SK-N-SH treated with all-trans-retinoic acid at 6 μM for 48 hours (cell line): ENCODE measurements at regions not wholly inside any gene's neighbourhood (a gene's known extent, or its start where the extent isn't known, plus 50 kb on each side); places are given as distances from the start of the nearest gene placed in this dataset.

Experiments used
- ATAC-seq: fragments of 200-7000 bp; cut with Tn5 transposase; 3 replicates; pipeline ENCODE4 v1.9.1; 2020; ENCODE audit warnings: mild to moderate bottlenecking, moderate library complexity
- ARNTL ChIP-seq: fragments of 450-650 bp; formaldehyde crosslinking; IDR thresholded peaks from 2 replicates; pipeline ENCODE4 v1.5.0; 2020; ENCODE audit warnings: low read depth, mild to moderate bottlenecking, moderate library complexity, borderline replicate concordance
- BACH2 ChIP-seq: fragments of 250-450 bp; sonication (Bioruptor Pico); IDR thresholded peaks from 2 replicates; pipeline ENCODE4 v1.9.0; 2021; ENCODE audit warnings: mild to moderate bottlenecking, borderline replicate concordance
- ESRRG ChIP-seq: fragments of 250-450 bp; sonication (Bioruptor Pico); IDR thresholded peaks from 2 replicates; pipeline ENCODE4 v1.6.1; 2021; ENCODE audit warnings: mild to moderate bottlenecking
- GLIS3 ChIP-seq: fragments of 250-450 bp; sonication (Bioruptor Pico); IDR thresholded peaks from 2 replicates; pipeline ENCODE4 v1.5.0; 2020; ENCODE audit warnings: mild to moderate bottlenecking, moderate library complexity
- OSR1 ChIP-seq: fragments of 250-450 bp; sonication (Bioruptor Pico); IDR thresholded peaks from 2 replicates; pipeline ENCODE4 v1.8.0; 2022; ENCODE audit warnings: moderate library complexity, mild to moderate bottlenecking, inconsistent platforms
- PPARA ChIP-seq: fragments of 250-450 bp; sonication (Bioruptor Pico); IDR thresholded peaks from 2 replicates; pipeline ENCODE4 v1.5.0; 2020; ENCODE audit warnings: mild to moderate bottlenecking, borderline replicate concordance
- RARB ChIP-seq: fragments of 250-450 bp; sonication (Bioruptor Pico); IDR thresholded peaks from 2 replicates; pipeline ENCODE4 v1.8.0; 2021; ENCODE audit warnings: mild to moderate bottlenecking, moderate library complexity
- SNAI2 ChIP-seq: fragments of 250-450 bp; sonication (Bioruptor Pico); IDR thresholded peaks from 2 replicates; pipeline ENCODE4 v1.5.0; 2020; ENCODE audit warnings: mild to moderate bottlenecking, moderate library complexity
- TCF4 ChIP-seq: fragments of 250-450 bp; sonication (Bioruptor Pico); IDR thresholded peaks from 2 replicates; pipeline ENCODE4 v1.8.0; 2021; ENCODE audit warnings: mild to moderate bottlenecking, moderate library complexity, borderline replicate concordance
- TOX ChIP-seq: fragments of 250-450 bp; sonication (Bioruptor Pico); IDR thresholded peaks from 2 replicates; pipeline ENCODE4 v1.8.0; 2021; ENCODE audit warnings: mild to moderate bottlenecking, moderate library complexity, borderline replicate concordance
- ZC3H10 ChIP-seq: fragments of 250-450 bp; sonication (Bioruptor Pico); IDR thresholded peaks from 2 replicates; pipeline ENCODE4 v1.5.1; 2021; ENCODE audit warnings: mild to moderate bottlenecking, moderate library complexity
- ZFP30 ChIP-seq: fragments of 450-650 bp; formaldehyde crosslinking; IDR thresholded peaks from 2 replicates; pipeline ENCODE4 v1.5.0; 2022; ENCODE audit warnings: mild to moderate bottlenecking, moderate library complexity
- ZNF70 ChIP-seq: fragments of 450-650 bp; formaldehyde crosslinking; IDR thresholded peaks from 2 replicates; pipeline ENCODE4 v1.5.0; 2020; ENCODE audit warnings: mild to moderate bottlenecking, moderate library complexity
- ZNF8 ChIP-seq: fragments of 450-650 bp; formaldehyde crosslinking; IDR thresholded peaks from 2 replicates; pipeline ENCODE4 v1.5.0; 2020; ENCODE audit warnings: mild to moderate bottlenecking, moderate library complexity
- TF ChIP-seq, protein P1 (sequence below): fragments of 250-450 bp; sonication (Bioruptor Pico); IDR thresholded peaks from 2 replicates; pipeline ENCODE4 v1.8.0; 2020; ENCODE audit warnings: mild to moderate bottlenecking, moderate library complexity, borderline replicate concordance
- TF ChIP-seq, protein P2 (sequence below): fragments of 250-450 bp; sonication (Bioruptor Pico); IDR thresholded peaks from 2 replicates; pipeline ENCODE4 v1.5.1; 2020; ENCODE audit warnings: low read depth, mild to moderate bottlenecking, moderate library complexity
- TF ChIP-seq, protein P3 (sequence below): fragments of 250-450 bp; sonication (Bioruptor Pico); IDR thresholded peaks from 2 replicates; pipeline ENCODE4 v1.5.0; 2020; ENCODE audit warnings: mild to moderate bottlenecking, moderate library complexity
- TF ChIP-seq, protein P4 (sequence below): fragments of 250-450 bp; sonication (Bioruptor Pico); IDR thresholded peaks from 2 replicates; pipeline ENCODE4 v1.8.0; 2021; ENCODE audit warnings: low read depth, mild to moderate bottlenecking, moderate library complexity, borderline replicate concordance
- TF ChIP-seq, protein P5 (sequence below): fragments of 250-450 bp; sonication (Bioruptor Pico); IDR thresholded peaks from 2 replicates; pipeline ENCODE4 v1.5.1; 2021; ENCODE audit warnings: mild to moderate bottlenecking, moderate library complexity

DNA sequence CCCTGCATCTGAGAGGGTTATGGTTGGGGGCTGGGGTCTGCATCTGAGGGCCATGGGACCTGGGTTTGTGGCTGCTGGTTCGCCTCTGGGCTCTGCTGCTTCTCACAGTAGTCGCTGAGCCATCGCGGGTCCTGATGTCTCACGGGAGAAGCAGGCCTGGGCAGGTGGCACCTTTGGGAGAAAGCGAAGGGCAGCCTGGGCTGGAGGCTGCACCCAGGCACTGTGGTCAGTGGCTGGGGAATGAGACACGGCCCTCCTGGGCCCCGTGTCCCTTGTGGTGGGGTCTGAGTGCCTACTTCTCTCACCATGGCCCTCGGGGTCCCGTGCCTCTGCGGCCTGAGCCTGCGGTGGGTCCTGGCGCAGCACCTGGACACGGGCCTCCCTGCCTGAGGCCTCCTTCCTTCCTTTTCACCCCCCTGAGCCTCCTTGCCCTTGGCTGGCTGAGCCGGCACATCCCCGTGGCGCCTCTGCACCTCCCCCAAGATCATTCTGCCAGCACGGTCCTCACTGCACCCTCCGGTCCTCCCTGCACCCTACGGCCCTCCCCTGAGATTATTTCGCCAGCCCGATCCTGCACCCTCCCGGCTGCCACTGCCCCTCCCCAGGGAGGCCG, 206.0 kb downstream of the ERMARD start:
- no peak for ATAC-seq
- TF ChIP-seq GLIS3 (no peak), PPARA (CRISPR knock-in tag) (no peak), ESRRG (CRISPR knock-in tag) (no peak), ARNTL (no peak), ZNF8 (CRISPR knock-in tag) (no peak), TOX (CRISPR knock-in tag) (no peak), ZC3H10 (no peak), OSR1 (no peak), ZFP30 (CRISPR knock-in tag) (no peak), BACH2 (CRISPR knock-in tag) (no peak), TCF4 (no peak)
- TF ChIP-seq, protein P1, sequence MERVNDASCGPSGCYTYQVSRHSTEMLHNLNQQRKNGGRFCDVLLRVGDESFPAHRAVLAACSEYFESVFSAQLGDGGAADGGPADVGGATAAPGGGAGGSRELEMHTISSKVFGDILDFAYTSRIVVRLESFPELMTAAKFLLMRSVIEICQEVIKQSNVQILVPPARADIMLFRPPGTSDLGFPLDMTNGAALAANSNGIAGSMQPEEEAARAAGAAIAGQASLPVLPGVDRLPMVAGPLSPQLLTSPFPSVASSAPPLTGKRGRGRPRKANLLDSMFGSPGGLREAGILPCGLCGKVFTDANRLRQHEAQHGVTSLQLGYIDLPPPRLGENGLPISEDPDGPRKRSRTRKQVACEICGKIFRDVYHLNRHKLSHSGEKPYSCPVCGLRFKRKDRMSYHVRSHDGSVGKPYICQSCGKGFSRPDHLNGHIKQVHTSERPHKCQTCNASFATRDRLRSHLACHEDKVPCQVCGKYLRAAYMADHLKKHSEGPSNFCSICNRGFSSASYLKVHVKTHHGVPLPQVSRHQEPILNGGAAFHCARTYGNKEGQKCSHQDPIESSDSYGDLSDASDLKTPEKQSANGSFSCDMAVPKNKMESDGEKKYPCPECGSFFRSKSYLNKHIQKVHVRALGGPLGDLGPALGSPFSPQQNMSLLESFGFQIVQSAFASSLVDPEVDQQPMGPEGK (CRISPR knock-in tag): no peak
- TF ChIP-seq, protein P2, sequence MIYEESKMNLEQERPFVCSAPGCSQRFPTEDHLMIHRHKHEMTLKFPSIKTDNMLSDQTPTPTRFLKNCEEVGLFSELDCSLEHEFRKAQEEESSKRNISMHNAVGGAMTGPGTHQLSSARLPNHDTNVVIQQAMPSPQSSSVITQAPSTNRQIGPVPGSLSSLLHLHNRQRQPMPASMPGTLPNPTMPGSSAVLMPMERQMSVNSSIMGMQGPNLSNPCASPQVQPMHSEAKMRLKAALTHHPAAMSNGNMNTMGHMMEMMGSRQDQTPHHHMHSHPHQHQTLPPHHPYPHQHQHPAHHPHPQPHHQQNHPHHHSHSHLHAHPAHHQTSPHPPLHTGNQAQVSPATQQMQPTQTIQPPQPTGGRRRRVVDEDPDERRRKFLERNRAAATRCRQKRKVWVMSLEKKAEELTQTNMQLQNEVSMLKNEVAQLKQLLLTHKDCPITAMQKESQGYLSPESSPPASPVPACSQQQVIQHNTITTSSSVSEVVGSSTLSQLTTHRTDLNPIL (CRISPR knock-in tag): no peak
- TF ChIP-seq, protein P3, sequence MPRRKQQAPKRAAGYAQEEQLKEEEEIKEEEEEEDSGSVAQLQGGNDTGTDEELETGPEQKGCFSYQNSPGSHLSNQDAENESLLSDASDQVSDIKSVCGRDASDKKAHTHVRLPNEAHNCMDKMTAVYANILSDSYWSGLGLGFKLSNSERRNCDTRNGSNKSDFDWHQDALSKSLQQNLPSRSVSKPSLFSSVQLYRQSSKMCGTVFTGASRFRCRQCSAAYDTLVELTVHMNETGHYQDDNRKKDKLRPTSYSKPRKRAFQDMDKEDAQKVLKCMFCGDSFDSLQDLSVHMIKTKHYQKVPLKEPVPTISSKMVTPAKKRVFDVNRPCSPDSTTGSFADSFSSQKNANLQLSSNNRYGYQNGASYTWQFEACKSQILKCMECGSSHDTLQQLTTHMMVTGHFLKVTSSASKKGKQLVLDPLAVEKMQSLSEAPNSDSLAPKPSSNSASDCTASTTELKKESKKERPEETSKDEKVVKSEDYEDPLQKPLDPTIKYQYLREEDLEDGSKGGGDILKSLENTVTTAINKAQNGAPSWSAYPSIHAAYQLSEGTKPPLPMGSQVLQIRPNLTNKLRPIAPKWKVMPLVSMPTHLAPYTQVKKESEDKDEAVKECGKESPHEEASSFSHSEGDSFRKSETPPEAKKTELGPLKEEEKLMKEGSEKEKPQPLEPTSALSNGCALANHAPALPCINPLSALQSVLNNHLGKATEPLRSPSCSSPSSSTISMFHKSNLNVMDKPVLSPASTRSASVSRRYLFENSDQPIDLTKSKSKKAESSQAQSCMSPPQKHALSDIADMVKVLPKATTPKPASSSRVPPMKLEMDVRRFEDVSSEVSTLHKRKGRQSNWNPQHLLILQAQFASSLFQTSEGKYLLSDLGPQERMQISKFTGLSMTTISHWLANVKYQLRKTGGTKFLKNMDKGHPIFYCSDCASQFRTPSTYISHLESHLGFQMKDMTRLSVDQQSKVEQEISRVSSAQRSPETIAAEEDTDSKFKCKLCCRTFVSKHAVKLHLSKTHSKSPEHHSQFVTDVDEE (CRISPR knock-in tag): no peak

DNA sequence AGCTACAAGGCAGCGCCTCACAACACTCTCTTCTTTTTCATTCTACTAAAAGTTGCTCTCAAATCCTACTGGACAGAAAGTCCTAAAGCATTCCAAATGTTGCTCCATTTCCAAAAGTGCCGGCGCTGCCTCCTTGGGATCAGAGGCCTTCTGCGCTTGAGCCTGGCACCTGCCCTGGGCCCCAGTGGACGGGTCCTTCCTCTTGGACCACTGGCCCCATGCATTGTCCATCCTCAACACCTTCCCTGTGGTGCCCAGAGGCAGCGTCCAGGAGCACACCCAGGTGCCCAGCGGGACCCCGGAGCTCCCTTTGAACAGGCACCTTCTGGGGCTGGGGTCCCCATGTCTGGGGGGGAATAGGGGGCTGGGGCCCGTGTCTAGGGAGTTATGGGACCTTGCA, 205.2 kb downstream of the ERMARD start:
- ATAC-seq: no peak
- TF ChIP-seq ZFP30 (CRISPR knock-in tag) (no peak), ESRRG (CRISPR knock-in tag) (no peak), PPARA (CRISPR knock-in tag) (no peak), SNAI2 (no peak), BACH2 (CRISPR knock-in tag) (no peak), ZNF70 (CRISPR knock-in tag) (no peak), RARB (CRISPR knock-in tag) (no peak), OSR1 (no peak), ZC3H10 (no peak)
- TF ChIP-seq, protein P4, sequence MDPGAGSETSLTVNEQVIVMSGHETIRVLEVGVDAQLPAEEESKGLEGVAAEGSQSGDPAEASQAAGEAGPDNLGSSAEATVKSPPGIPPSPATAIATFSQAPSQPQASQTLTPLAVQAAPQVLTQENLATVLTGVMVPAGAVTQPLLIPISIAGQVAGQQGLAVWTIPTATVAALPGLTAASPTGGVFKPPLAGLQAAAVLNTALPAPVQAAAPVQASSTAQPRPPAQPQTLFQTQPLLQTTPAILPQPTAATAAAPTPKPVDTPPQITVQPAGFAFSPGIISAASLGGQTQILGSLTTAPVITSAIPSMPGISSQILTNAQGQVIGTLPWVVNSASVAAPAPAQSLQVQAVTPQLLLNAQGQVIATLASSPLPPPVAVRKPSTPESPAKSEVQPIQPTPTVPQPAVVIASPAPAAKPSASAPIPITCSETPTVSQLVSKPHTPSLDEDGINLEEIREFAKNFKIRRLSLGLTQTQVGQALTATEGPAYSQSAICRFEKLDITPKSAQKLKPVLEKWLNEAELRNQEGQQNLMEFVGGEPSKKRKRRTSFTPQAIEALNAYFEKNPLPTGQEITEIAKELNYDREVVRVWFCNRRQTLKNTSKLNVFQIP (CRISPR knock-in tag): no peak
- TF ChIP-seq, protein P5, sequence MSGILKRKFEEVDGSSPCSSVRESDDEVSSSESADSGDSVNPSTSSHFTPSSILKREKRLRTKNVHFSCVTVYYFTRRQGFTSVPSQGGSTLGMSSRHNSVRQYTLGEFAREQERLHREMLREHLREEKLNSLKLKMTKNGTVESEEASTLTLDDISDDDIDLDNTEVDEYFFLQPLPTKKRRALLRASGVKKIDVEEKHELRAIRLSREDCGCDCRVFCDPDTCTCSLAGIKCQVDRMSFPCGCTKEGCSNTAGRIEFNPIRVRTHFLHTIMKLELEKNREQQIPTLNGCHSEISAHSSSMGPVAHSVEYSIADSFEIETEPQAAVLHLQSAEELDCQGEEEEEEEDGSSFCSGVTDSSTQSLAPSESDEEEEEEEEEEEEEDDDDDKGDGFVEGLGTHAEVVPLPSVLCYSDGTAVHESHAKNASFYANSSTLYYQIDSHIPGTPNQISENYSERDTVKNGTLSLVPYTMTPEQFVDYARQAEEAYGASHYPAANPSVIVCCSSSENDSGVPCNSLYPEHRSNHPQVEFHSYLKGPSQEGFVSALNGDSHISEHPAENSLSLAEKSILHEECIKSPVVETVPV (CRISPR knock-in tag): no peak
- TF ChIP-seq, protein P3 (CRISPR knock-in tag): no peak
- TF ChIP-seq, protein P1 (CRISPR knock-in tag): no peak
- TF ChIP-seq, protein P2 (CRISPR knock-in tag): no peak
